Hippocampal formation (tissue), 2 donors: ENCODE measurements at regions not wholly inside any gene's neighbourhood (a gene's known extent, or its start where the extent isn't known, plus 50 kb on each side); places are given as distances from the start of the nearest gene placed in this dataset.
A peak's percentile ranks its signal among the peaks of the same experiment; 100 is the strongest.
"Not testable (repeated sequence)": the region's sequence is repeated elsewhere in the genome, so short reads cannot be mapped to it uniquely, and the experiment has no call there.

Source experiments
- DNase-seq, 2 donors: peaks; one replicate each; lab custom pipeline; 2025; lab: John Stamatoyannopoulos, UW

DNA sequence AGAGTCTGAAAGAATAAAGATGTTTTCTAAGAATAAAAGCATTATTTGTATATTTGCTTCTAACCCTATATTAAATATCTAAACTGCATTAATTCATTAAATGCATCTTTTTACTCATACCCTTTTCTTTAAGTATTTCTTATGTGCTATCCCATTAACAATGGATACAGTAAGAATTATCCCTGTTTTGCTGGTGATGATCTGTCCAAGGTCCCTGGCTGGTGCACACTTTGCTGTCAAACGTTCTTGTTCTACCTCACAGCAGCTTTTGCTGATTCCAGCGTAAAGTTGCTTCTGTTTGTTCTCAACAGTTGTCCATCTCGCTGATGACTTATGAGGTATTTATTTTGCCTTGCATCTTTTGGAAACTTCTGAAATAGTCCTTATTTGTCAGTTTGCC is 504.0 kb downstream of the PLCL1 start:
- no peak for DNase-seq

DNA sequence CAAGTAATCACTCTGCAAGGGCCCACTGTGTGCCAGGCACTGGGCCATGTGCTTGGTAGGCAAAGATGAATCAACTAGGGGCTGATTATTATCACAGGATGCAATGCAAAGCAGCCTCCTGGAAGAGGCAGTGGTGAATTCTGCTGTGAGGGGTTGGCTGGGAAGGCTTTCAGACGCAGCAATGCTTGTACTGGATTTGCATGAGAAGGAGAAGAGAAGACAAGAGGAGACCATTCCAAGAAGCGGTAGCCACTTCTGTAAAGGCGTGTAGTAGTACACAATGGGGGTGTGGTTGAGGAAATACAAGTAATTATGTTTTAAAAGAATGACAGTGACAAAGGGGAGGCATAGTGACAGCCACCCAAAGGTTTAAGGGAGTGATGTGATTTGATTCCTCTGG is 502.7 kb downstream of the PLCL1 start:
- no peak for DNase-seq

DNA sequence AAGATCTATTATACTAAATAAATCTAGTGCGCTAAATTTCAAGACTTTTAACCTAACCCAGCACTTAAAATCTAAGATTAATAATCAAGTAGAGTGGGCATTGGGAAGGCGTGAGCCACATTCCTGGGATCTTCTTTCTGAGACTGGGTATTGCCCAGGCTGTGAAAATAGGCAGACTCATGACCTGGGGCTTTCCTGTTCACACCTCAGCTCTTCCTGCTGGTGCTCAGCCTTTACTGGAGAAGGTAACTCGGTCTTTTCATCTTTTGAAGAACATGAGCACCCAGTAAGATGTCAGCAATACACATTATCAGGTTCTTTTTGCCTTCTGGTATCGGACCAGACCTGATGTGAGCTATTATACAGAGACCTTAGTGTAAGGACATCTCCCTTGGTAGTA is 500.5 kb downstream of the PLCL1 start:
- no peak for DNase-seq

DNA sequence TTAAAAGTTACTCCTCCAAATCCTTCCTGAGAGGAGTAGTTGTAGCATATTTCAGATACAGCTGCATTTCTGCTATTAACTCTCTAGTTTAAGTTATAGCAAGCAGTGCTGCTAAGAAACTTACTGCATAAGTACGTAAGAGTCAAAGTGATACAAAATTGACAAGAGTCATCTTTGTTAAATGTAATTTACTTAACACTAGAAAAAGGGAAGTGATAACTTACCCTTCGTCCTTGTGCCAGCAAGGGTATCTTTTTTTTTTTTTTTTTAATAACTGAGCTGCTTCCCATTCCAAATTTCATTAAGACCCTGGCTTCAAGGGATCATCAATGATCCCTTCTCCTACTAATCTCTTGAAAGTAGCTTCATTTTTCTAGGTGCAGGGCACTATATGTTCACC is 493.0 kb downstream of the PLCL1 start:
- no peak for DNase-seq

DNA sequence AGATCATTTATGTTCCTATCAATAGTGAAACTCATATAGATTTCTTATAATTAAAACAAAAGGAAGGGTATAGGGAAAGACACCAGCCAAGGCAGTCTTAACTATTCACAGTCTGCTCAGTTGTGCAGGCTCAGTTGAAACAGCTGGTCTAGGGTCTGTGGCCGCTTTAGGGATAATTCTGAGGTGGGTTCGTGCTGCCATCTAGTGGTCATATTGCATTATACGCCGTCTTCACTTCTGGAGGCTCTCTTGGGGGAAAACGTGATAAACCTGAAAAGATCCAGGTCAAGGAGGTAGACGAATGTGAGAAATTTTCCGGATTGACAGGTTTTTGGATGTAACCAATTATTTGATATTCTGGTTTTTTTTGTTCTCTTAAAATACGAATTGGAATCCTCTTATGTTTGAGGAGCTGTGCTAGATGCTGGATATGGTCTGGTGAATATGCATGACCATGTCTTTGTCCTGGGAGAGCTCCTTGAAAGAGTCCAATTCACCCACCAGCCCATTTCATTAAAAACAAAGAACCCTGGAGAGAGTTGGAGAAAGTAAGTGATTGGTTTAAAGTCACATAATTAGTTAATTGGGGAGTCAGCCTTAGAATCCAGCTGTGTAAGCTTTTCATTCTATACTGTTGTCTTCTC is 492.4 kb downstream of the PLCL1 start:
- DNase-seq: peak; percentile 32 to 47

DNA sequence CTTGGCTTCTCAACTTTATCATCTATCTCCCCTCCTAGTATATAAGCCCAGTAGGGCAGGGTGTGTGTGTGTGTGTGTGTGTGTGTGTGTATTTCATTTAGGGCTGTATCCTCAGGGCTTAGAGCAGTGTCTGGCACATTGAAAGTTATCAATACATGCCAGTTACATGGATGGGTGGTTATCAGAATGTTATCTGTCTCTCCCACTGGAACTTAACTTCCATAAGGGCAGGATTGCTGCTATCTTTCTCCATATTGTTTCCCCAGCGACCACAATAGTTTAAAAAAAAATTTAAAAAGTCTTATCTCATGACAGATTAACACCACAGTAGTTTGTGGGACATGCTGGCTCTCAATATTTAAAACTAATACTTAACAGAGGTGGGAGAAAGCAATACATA is 488.9 kb downstream of the PLCL1 start:
- DNase-seq: no peak

DNA sequence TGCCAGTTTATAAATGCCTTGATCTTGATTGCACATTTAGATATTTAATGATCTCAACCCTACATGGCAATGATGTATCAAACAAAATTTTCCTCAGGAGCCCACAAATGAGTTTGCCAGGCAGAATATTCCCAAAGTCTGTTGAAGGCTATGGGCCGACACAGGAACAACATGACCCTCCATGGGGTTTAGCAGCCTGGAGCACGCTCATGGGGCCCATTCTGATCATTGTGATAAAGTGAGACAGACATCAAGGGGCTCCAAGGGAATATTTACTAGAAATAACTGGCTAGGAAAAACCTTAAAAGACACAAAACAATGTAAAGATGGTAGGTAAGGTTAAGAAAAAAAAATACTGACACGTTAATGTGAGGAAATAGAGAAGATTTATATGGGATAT is 485.4 kb downstream of the PLCL1 start:
- no peak for DNase-seq

DNA sequence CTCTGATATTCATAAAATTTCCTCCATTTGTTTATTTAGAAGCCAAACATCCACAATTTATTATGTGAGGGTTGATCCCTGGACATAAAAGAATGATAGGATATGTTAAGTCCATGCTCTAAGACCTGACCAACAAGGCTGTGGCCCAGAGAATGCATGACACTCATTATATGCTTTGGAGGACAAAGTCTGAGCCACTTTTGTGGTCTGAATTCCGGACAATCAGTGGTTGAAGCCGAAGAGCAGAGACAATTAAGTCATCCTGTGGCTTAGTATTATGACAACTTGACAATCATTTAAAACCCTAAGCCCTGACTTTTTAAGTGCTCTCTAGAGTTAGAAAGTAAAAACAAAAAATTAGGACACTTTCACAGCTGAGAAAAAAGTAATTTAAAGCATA is 483.3 kb downstream of the PLCL1 start:
- no peak for DNase-seq

DNA sequence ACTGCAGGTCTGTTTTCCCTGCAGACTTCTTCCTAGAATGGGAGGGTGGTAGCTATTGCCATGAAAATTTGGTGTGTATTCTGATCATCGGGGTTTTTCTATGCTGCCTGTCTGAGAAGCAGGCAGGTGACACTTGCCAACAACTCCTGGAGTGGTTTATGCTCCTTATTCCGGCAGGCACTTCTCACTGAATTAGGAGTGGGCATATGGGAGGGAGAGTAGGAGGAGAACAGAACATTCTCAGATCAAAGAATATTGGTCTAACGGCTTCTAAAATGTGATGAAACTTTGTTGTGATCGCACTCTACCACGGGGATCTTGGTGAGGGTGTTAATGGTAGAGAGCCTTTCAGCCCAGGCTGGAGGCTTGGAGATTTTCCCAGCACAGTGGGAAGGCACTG is 480.8 kb downstream of the PLCL1 start:
- DNase-seq: no peak

DNA sequence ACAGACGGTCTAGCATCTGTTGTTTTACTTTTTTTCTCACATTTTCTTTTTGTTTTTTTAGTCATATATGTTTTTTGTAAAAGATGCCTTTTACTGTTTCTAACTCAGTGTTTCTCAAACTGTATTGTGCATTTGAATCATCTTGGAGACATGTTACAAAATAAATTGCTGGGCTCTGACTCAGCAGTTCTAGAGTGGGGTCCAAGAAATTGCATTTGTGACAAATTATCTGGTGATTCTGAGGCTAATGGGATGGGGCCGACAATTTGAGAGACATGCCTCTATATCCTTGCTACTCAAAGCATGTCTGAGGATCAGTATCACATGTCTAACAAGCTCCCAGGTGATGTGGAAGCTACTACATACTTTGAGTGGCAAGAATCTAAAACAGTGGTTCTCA is 478.8 kb downstream of the PLCL1 start:
- no peak for DNase-seq

DNA sequence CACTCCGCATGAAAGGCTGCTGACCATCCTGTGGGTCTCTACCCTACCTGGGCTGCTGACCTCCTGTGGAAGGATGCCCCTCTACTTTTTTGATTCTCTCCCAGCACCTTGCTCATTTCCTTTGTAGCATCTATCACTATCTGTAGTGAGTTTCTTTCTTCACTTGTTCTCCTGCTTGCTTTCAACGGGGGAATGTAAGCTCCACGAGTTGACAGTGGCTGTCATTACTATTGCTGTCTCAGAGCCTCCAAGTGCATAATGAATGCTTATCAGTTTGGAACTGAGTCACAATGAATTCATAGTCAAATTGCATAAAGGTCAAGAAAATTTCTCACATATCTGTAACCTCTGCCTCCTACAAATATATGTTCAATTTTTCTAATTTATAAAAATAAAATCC is 477.7 kb downstream of the PLCL1 start:
- no peak for DNase-seq

DNA sequence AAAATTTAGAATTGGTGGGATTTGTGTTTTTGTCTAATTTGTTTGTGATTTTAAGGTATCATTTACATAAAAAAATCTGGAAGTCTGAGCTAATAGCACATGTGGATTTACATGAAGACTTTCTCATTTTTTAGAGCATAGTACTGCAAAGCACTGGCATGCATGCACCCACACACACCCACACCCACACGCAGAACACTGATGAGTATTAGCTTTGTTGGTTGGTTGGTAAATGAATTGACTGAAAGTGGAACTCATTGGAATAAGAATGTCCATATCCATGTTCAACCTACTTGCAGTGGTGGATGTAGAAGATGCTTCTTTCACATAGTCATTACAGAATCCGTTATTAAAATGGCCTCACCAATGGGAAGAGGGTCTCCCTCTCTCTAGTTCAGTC is 475.8 kb downstream of the PLCL1 start:
- DNase-seq: no peak

DNA sequence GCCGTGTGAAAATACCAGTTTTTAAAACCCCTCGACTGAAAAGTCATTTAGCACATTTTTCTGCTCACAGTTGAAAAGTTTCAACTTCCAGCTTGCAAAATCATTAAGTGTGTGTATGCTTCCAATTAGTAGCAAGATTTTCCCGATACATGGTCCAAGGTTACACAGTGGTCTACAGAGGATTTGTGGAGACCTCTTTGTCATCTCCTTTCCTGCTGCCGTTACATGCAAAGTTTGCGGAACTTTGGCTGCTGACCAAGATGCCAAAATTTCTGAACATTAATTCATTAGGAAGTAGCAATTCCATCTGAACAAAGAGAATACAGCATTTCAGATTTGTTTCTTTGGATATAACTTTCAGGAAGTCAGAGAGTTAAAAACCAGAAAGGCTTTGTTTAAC is 474.6 kb downstream of the PLCL1 start:
- DNase-seq: no peak

DNA sequence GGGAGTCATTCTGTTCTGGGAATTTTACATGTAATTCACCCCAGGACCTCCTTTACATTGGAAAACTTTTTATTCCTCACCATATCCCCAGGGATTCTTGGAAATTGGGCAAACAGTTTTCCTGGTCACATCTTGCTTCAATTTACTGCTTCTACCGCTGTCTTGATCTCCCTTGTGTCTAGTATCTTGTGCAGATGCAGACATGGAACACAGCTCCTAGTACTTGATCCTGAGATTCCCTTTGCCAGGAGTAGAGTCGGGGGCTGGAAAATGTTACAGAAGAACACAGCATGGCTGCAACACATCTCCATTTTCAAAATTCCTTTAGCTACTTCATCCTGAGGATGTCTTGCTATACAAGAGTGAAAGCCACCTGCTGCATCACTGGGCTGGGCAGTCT is 472.8 kb downstream of the PLCL1 start:
- no peak for DNase-seq

DNA sequence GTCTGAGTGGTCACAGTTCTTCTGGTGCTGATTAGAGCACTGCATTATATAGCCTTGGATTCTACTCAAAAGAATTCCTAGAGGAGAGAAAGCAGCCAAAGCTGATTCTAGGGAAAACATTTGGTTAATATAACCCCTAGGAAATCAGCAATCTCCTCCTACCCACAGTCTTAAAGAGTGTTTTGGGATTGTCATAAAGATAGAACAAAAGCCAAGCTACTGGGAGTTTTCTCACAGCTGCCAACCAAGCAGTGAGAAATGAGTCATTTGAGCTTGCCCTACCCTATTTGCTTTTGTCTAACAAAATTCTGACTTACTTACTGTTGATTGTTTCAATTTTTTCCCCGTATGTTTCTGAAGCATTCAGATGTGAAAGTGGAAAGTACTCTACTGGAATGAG is 469.3 kb downstream of the PLCL1 start:
- DNase-seq: peak in 1 of 2 donors; percentile 53

DNA sequence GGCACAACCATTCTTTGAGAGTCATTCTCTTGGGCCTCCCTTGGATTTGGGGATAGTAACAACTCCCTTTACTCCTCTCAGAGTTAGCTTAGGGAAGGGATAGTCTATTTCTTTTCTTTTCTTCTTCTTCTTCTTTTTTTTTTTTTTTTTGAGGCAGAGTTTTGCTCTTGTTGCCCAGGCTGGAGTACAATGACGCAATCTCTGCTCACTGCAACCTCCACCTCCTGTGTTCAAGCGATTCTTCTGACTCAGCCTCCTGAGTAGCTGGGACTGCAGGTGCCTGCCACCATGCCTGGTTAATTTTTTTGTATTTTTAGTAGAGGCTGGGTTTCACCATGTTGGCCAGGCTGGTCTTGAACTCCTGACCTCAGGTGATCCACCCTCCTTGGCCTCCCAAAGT is 465.8 kb downstream of the PLCL1 start:
- not testable (repeated sequence) for DNase-seq

DNA sequence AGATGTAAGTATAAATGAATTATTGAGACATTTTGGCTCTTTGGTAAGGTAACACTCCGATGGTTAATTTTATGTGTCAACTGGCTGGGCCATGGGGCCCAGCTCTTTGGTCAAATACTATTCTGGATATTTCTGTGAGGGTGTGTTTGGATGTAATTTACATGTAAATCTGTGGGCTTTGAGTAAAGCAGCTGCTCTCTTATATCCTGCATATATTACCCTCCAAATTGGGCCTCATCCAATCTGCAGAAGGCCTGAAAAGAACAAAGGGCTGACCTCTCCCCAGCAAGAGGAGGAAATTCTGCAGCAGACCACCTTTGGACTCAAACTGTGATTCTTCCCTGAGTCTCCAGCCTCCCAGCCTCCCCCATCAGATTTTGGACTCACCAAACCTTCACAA is 464.1 kb downstream of the PLCL1 start:
- DNase-seq: no peak

DNA sequence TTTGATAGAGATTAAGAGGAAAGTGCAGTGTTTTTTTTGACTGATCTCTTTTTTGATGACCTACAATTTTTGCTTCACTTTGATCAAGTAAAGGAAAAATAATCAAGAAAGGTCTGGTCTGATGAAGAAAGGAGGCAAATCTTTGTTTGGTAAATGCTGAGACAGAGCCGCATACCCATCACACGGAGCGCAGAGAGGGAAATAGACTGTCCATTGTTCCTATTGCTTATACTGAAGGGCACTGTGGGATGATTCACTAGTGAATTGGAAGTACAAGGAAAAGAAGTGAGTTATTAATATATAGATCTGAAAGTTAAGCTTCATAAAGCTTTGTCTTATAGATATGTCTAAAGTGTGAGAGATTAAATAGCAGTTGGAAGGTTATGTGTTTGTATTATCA is 455.1 kb downstream of the PLCL1 start:
- DNase-seq: no peak

DNA sequence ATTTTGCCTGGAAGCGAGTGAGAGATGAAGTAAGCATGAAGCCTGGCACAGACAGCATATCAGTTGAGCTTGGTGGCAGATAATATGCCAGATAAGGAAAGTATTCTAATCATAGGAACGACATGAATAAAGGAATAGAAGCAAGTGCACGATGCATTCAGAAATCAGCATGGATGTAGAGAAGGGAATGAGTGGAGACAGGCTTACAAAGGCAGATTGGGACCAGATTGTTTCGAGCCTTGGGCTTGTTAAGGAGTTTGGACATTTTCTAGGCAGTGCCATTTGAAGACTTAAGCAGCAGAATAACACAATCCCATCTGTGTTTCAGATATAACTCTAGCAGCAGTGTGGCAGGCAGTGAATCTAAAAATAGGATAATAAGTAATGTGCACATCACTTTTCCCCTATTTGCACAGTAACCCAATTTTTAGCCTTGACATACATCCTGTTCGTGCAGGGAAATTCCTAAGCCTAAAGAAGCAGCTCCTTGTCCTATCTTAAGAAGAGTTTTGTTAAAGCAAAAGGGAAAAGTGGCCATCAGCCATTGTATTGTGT is 450.2 kb downstream of the PLCL1 start:
- DNase-seq: no peak

DNA sequence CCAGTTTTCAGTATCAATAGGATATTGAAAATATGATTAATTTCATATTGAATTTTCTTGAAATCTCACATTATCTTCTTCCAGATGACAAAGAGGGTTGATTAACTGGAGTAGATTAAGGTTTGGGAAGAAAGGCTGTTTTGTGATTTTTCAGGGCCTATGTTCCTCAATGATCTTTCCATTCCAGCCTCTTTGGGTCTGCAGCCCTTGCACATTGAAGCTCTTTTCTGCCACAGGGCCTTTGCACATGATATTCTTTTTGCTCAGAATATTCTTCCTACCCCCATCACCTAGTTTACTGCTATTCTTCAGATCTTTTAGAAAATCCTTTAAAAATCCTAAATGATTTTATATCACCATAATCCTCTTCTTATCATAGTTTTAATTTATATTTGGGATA is 449.6 kb downstream of the PLCL1 start:
- DNase-seq: no peak

DNA sequence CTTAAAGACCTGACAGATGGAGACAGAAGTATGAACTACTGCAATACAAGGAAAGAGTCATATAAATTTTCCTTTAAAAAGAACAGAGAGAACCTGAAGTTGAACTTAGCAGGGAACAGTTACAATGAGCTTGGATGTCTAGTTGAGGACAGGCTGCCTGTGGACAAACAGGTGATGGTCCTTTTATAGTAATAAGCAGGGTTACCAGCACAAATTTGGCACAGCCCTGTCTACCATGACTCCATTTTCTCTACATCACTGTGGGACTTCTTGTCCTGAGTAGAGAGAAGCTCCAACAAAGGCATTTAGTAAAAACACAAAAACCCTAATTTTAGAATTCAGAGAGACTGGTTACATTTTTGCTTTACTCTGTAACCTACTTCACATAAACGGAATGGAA is 448.1 kb downstream of the PLCL1 start:
- no peak for DNase-seq

DNA sequence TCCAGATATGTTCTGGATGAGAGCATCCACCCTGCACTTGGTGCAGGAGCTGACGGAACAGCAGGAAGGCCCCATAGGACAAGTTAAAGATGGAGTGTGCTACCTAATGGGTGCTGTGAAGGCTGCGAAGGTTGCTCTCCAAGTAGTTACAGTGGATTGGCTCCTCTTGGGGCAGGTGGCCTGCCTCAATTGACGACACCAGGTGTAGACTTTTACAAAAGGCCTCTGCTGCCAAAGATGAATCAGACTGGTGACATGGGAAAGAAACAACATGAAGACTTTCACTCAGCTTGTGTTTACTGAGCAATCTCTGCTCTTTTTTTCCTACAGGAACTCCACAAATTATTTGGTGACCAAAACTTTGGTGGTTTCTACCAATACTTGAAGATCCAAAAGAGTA is 437.7 kb downstream of the PLCL1 start:
- no peak for DNase-seq

DNA sequence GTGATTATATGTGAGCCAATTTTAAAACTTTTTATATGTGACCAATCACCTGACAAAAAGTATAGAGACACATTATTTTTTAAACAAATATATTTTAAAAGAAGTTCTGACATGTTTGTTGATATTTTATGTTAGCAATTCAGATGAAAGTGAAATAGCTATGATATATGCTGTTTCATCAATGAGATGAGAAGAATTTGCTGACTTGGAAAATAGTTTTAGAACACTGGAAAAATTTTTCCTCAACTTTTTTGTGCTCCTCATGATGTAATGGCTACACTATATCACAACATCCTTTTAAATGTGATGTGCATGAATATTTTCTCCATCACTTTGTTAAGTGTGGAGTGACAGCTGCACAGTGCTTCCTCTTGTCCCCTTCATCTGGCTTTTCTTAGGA is 434.0 kb downstream of the PLCL1 start:
- no peak for DNase-seq

DNA sequence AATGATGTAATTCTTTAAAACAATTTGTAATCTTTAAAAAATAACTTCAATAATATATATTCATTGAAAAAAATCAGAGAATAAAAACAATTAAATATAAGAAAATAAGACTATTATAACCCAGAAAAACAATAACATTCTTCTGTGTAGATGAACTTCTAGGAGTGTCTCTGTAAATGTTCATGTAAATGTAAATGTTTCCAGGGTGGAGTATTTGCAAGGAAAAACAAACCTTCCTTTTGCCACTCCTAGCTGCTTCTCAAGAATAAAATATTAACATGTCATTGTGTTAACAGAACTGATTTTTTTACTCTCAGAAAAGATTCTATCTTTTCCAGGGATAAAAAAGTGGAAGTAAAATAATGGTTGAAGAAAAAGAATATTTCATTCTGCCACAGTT is 431.9 kb downstream of the PLCL1 start:
- DNase-seq: no peak
